ENCODE measurements at regions not wholly inside any gene's neighbourhood (a gene's known extent, or its start where the extent isn't known, plus 50 kb on each side); places are given as distances from the start of the nearest gene placed in this dataset.

GRCh38 chr17:72555052-72555451, 434.2 kb downstream of the SOX9 start:
- no peaks in the 10 kb centered on the region for H3K9me3 Mint-ChIP-seq
- DNase-seq (ENCODE audit: low spot score in 2 of 2) (no peak), ATAC-seq (ENCODE audit: low read depth) (no peak)
- H3K27me3 Mint-ChIP-seq = peaks cover 1% of the 10 kb centered on the region
- H3K4me1 Mint-ChIP-seq = no peaks in the 10 kb centered on the region
- H3K36me3 Mint-ChIP-seq = no peaks in the 10 kb centered on the region
- H3K27ac Mint-ChIP-seq = no peak overlapping the region
- H3K4me3 Mint-ChIP-seq = no peak overlapping the region

DNA sequence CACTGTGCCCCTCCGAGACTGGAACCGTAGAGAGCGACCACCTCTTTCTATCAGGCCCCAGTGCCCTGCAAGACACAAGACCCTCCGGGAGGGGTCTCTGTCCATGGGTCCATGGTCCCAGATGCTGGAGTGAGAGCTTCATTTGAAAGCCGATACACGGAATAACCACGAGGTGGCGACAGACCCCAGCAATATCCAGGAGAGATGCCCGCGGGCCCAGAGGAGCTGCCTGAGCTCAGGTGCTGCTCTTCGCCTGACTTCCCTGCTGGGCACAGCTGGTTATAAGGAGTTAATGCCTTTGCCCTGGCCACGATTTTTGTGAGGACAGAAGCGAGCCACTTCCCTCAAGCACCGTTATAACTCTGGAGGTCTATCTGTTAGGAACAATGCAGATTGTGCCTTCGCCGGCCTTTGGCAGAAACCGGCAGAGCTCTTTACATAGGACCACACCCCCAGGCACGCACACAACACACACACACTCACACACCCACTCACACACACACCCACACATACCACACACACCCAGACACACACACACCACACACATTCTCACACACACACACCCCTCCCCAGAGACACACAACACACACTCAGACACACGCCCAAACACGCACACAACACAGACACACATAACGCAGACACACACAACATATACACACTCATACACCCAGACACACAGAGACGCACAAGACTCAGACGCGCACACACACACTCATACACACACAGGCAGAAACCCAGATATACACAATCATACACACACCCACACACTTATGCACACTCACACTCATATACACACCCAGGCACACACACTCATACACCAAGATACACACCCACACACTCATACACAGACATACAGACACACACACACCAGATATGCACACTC, 436.4 kb downstream of the SOX9 start:
- Mint-ChIP-seq H3K27me3 (peaks cover 1% of the 10 kb centered on the region), H3K27ac (no peak overlapping the region), H3K4me3 (no peak overlapping the region), H3K9me3 (no peaks in the 10 kb centered on the region), H3K4me1 (no peaks in the 10 kb centered on the region), H3K36me3 (no peaks in the 10 kb centered on the region)
- DNase-seq (ENCODE audit: low spot score in 2 of 2) (peak; percentile 11 to 37), ATAC-seq (ENCODE audit: low read depth) (no peak)

- Mint-ChIP-seq H3K27me3 (peaks cover 1% of the 10 kb centered on the region), H3K9me3 (no peaks in the 10 kb centered on the region), H3K36me3 (no peaks in the 10 kb centered on the region), H3K4me1 (no peaks in the 10 kb centered on the region), H3K27ac (no peak overlapping the region), H3K4me3 (no peak overlapping the region)
- no peak for ATAC-seq (ENCODE audit: low read depth)
- no peak for DNase-seq (ENCODE audit: low spot score in 2 of 2)
Measured at GRCh38 chr17:72558971-72559476, 438.2 kb downstream of the SOX9 start.

- peak; percentile 36 for DNase-seq (ENCODE audit: low spot score in 2 of 2)
- Mint-ChIP-seq H3K27me3 (peaks cover 3% of the 10 kb centered on the region), H3K4me3 (no peak overlapping the region), H3K27ac (no peak overlapping the region), H3K4me1 (no peaks in the 10 kb centered on the region), H3K36me3 (no peaks in the 10 kb centered on the region), H3K9me3 (no peaks in the 10 kb centered on the region)
- ATAC-seq (ENCODE audit: low read depth) = peak; percentile 44
Measured at GRCh38 chr17:72560303-72561247, 439.8 kb downstream of the SOX9 start.

DNA sequence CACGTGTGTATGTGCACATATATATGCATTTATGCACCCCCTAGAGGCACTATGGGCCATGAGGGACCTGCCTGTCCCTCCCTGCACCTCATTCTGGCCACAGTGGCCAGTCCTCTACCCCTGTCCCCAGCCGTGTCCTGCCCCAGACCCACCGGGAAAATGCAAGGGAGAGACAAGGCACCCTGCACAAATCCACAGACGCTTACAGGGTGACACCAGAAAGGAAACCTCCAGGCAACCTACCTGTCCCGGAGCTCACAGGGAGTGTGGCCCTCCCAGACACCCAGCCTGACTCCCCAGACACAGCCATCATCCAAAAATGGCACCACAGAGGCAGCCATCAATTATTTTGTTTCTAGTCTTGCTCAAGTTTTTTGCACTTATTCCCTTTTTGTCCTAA, 440.4 kb downstream of the SOX9 start:
- H3K4me1 Mint-ChIP-seq = no peaks in the 10 kb centered on the region
- H3K36me3 Mint-ChIP-seq = no peaks in the 10 kb centered on the region
- ATAC-seq (ENCODE audit: low read depth) (no peak), DNase-seq (ENCODE audit: low spot score in 2 of 2) (no peak)
- H3K27me3 Mint-ChIP-seq = peaks cover 6% of the 10 kb centered on the region
- no peak overlapping the region for H3K4me3 Mint-ChIP-seq
- no peak overlapping the region for H3K27ac Mint-ChIP-seq
- H3K9me3 Mint-ChIP-seq = no peaks in the 10 kb centered on the region

DNA sequence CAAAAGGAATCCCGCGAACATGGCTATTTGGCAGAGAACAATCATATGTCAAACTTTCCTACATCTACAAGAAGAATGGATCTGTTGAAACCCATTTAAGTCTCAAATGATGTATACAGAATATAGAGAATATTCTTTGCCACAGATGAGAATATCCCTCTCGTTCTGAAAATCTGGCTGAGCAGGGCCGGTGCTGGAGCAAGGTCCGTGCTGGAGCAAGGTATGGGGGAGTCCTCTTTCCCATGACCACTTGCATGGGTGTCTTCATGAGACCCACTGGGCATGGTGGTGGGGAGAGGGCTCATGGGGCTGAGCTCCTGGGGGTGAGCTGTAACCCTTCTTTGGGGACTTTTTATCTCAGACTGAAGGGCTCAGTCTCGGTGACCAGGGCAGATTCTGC, 440.9 kb downstream of the SOX9 start:
- Mint-ChIP-seq H3K4me1 (peaks cover 2% of the 10 kb centered on the region), H3K36me3 (no peaks in the 10 kb centered on the region), H3K9me3 (no peaks in the 10 kb centered on the region), H3K27me3 (peaks cover 6% of the 10 kb centered on the region), H3K4me3 (no peak overlapping the region), H3K27ac (no peak overlapping the region)
- ATAC-seq (ENCODE audit: low read depth) (no peak), DNase-seq (ENCODE audit: low spot score in 2 of 2) (no peak)

GRCh38 chr17:72562615-72563188, 441.9 kb downstream of the SOX9 start:
- H3K4me3 Mint-ChIP-seq = no peak overlapping the region
- no peaks in the 10 kb centered on the region for H3K9me3 Mint-ChIP-seq
- H3K36me3 Mint-ChIP-seq = no peaks in the 10 kb centered on the region
- DNase-seq (ENCODE audit: low spot score in 2 of 2) (no peak), ATAC-seq (ENCODE audit: low read depth) (no peak)
- H3K27me3 Mint-ChIP-seq = peaks cover 10% of the 10 kb centered on the region
- H3K4me1 Mint-ChIP-seq = peaks cover 8% of the 10 kb centered on the region
- H3K27ac Mint-ChIP-seq = no peak overlapping the region

- H3K4me3 Mint-ChIP-seq = no peak overlapping the region
- ATAC-seq (ENCODE audit: low read depth) = no peak
- no peaks in the 10 kb centered on the region for H3K9me3 Mint-ChIP-seq
- H3K27me3 Mint-ChIP-seq = peaks cover 12% of the 10 kb centered on the region
- no peaks in the 10 kb centered on the region for H3K36me3 Mint-ChIP-seq
- H3K4me1 Mint-ChIP-seq = peaks cover 12% of the 10 kb centered on the region
- no peak for DNase-seq (ENCODE audit: low spot score in 2 of 2)
- no peak overlapping the region for H3K27ac Mint-ChIP-seq
Measured at GRCh38 chr17:72563952-72564351, 443.1 kb downstream of the SOX9 start.

DNA sequence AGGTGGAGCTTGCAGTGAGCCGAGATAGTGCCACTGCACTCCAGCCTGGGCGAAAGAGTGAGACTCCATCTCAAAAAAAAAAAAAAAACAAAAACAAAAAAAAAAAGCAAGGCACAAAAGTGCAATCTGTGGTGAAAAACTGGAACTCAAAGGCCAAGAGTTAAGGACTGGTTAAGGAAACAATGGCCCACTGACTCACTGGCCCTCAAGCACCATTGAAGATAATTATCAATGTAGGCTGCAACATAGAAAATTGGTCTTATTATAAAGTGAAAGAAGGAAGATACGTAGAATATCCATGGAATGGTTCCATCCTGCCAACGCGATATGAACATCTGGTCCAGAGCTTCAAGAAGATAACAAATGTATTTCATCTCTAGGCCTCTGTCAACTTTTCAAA, 444.2 kb downstream of the SOX9 start:
- peaks cover 12% of the 10 kb centered on the region for H3K4me1 Mint-ChIP-seq
- peaks cover 12% of the 10 kb centered on the region for H3K27me3 Mint-ChIP-seq
- DNase-seq (ENCODE audit: low spot score in 2 of 2) (no peak), ATAC-seq (ENCODE audit: low read depth) (no peak)
- no peaks in the 10 kb centered on the region for H3K9me3 Mint-ChIP-seq
- no peaks in the 10 kb centered on the region for H3K36me3 Mint-ChIP-seq
- H3K27ac Mint-ChIP-seq = no peak overlapping the region
- no peak overlapping the region for H3K4me3 Mint-ChIP-seq

GRCh38 chr17:72565758-72566157, 444.9 kb downstream of the SOX9 start:
- H3K27ac Mint-ChIP-seq = no peak overlapping the region
- H3K27me3 Mint-ChIP-seq = peaks cover 12% of the 10 kb centered on the region
- H3K9me3 Mint-ChIP-seq = no peaks in the 10 kb centered on the region
- DNase-seq (ENCODE audit: low spot score in 2 of 2) = no peak
- no peaks in the 10 kb centered on the region for H3K36me3 Mint-ChIP-seq
- H3K4me1 Mint-ChIP-seq = peaks cover 12% of the 10 kb centered on the region
- H3K4me3 Mint-ChIP-seq = no peak overlapping the region
- ATAC-seq (ENCODE audit: low read depth) = no peak

DNA sequence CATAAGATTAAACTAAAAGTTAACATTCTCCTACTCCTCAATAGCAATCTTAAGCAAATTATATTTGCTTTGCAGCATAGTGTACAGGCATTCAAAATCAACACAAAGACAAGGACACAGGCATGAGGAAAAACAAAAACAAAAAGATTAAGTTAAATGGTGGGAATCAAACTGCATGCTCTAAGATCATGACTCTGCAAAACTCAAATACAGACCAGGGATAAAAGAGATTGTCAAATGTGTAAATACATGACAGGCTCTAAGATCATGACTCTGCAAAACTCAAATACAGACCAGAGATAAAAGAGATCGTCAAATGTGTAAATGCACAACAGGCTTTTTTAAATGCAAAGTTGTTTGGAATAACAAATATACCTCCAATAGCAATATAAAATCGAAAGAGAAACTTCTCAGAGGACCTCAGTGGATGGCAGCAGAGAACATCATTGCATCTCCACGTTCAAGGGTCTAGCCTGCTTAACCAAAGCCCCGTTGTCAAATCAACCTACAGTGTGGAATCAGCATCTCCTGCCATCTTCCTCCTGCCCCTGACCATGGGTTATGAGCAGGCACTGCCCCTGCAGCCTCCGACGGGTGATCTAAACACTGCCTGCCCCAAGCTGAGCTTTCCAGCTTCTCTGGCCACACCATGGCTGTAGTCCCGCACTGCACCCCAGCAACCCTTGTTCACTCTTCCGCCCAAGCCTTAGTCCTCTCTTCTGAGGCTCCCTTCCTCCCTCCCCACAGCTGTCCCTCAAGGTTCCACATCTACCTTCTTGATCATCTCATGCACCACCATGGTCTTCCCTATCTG, 446.1 kb downstream of the SOX9 start:
- no peaks in the 10 kb centered on the region for H3K9me3 Mint-ChIP-seq
- DNase-seq (ENCODE audit: low spot score in 2 of 2) (no peak), ATAC-seq (ENCODE audit: low read depth) (no peak)
- no peak overlapping the region for H3K4me3 Mint-ChIP-seq
- H3K36me3 Mint-ChIP-seq = no peaks in the 10 kb centered on the region
- peaks cover 13% of the 10 kb centered on the region for H3K27me3 Mint-ChIP-seq
- no peak overlapping the region for H3K27ac Mint-ChIP-seq
- peaks cover 12% of the 10 kb centered on the region for H3K4me1 Mint-ChIP-seq

- ATAC-seq (ENCODE audit: low read depth) = no peak
- Mint-ChIP-seq H3K27me3 (peaks cover 14% of the 10 kb centered on the region), H3K4me3 (no peak overlapping the region), H3K36me3 (no peaks in the 10 kb centered on the region), H3K4me1 (peaks cover 12% of the 10 kb centered on the region), H3K27ac (no peak overlapping the region), H3K9me3 (no peaks in the 10 kb centered on the region)
- no peak for DNase-seq (ENCODE audit: low spot score in 2 of 2)
Measured at GRCh38 chr17:72567774-72568173, 447.0 kb downstream of the SOX9 start.

DNA sequence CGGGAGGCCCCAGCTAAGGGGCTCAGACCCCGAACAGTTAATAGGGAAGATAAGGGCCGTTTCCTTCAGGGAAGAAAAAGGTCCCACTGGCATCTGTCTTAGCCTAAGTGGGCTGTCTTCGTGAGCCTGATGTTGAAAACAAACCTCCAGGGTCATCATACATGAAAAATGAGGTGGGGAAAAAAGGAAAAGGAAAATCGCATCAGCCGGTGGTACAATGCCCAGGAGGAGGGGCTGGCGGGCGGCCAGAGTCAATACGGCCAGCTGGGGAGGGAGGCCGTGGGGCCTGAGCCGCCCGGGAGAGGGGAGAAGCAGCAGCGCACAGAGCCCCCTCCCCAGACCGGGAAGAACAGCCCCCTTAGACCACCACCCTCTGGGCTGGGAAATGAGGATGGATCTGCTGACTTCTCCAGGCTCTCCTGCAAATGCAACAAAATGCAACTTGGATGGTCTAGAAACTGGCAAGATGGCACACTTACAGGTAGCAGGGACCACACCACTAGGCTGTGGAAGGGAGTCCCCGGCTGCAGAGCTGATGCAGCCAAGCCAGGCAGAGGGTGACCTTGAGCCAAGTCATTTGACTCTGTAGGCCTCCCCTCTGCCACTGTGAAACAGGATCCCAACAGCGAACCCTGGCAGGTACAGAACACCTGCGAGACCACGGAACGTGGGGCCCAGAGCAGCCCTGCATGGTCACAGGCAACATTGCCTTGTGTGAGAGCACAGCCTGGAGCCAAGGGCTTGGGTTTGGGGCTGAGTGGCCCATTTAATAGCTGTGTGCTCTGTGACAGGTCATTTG, 448.5 kb downstream of the SOX9 start:
- Mint-ChIP-seq H3K9me3 (no peaks in the 10 kb centered on the region), H3K27ac (no peak overlapping the region), H3K36me3 (no peaks in the 10 kb centered on the region), H3K4me3 (no peak overlapping the region), H3K4me1 (peaks cover 12% of the 10 kb centered on the region), H3K27me3 (peaks cover 17% of the 10 kb centered on the region)
- ATAC-seq (ENCODE audit: low read depth) (no peak), DNase-seq (ENCODE audit: low spot score in 2 of 2) (no peak)
